ENCODE measurements at regions not wholly inside any gene's neighbourhood (a gene's known extent, or its start where the extent isn't known, plus 50 kb on each side); places are given as distances from the start of the nearest gene placed in this dataset.

- DNase-seq: no peak
These were observed 129.5 kb upstream of the PRNP start for GRCh38 chr20:4556781-4557180.

GRCh38 chr20:4555188-4555890, 130.9 kb upstream of the PRNP start:
- no peak for DNase-seq

- no peak for DNase-seq
These were observed 131.9 kb upstream of the PRNP start for GRCh38 chr20:4554346-4554745.

GRCh38 chr20:4552075-4552640, 134.1 kb upstream of the PRNP start:
- DNase-seq: no peak

- no peak for DNase-seq
These were observed 135.5 kb upstream of the PRNP start for GRCh38 chr20:4550740-4551139.

GRCh38 chr20:4549711-4550259, 136.5 kb upstream of the PRNP start:
- no peak for DNase-seq

- no peak for DNase-seq
These were observed 137.7 kb upstream of the PRNP start for GRCh38 chr20:4548552-4548951.

GRCh38 chr20:4546786-4547185, 139.5 kb upstream of the PRNP start:
- DNase-seq: no peak

- no peak for DNase-seq
These were observed 139.9 kb upstream of the PRNP start for GRCh38 chr20:4546342-4546741.

- DNase-seq: no peak
These were observed 140.7 kb upstream of the PRNP start for GRCh38 chr20:4545526-4545925.

- no peak for DNase-seq
These were observed 141.5 kb upstream of the PRNP start for GRCh38 chr20:4544765-4545164.

- no peak for DNase-seq
These were observed 144.0 kb upstream of the PRNP start for GRCh38 chr20:4542270-4542669.

- DNase-seq: no peak
These were observed 151.9 kb upstream of the PRNP start for GRCh38 chr20:4534315-4534714.

- no peak for DNase-seq
These were observed 152.7 kb upstream of the PRNP start for GRCh38 chr20:4533368-4534133.

- DNase-seq: no peak
These were observed 153.5 kb upstream of the PRNP start for GRCh38 chr20:4532772-4533171.

- DNase-seq: no peak
These were observed 161.5 kb upstream of the PRNP start for GRCh38 chr20:4524792-4525191.

GRCh38 chr20:4524307-4524706, 161.9 kb upstream of the PRNP start:
- no peak for DNase-seq

- no peak for DNase-seq
These were observed 163.9 kb upstream of the PRNP start for GRCh38 chr20:4522310-4522709.

GRCh38 chr20:4521170-4521968, 164.9 kb upstream of the PRNP start:
- DNase-seq: no peak

- peak; percentile 32 for DNase-seq
These were observed 166.7 kb upstream of the PRNP start for GRCh38 chr20:4519534-4519933.

- no peak for DNase-seq
These were observed 169.4 kb upstream of the PRNP start for GRCh38 chr20:4516876-4517275.

GRCh38 chr20:4513720-4514119, 172.5 kb upstream of the PRNP start:
- no peak for DNase-seq

- DNase-seq: no peak
These were observed 173.2 kb upstream of the PRNP start for GRCh38 chr20:4512891-4513550.

Measured in activated CD4-positive, alpha-beta T cell treated with anti-CD3 and anti-CD28 coated beads, Interleukin-2, Interleukin-6, amounts not matched to agents 100 ng/mL and 50 ng/mL, durations not matched to agents 16 hours and 8 hours (primary cell).